DMS53 (cell line): ENCODE measurements at regions not wholly inside any gene's neighbourhood (a gene's known extent, or its start where the extent isn't known, plus 50 kb on each side); places are given as distances from the start of the nearest gene placed in this dataset.

Source experiments
- DNase-seq: peaks from one replicate; lab custom pipeline; 2025; lab: John Stamatoyannopoulos, UW

GRCh38 chr4:153034681-153035080 lies 98.6 kb downstream of the FHDC1 start:
- DNase-seq = no peak

GRCh38 chr4:153036931-153037482 lies 100.9 kb downstream of the FHDC1 start:
- no peak for DNase-seq

- DNase-seq = peak; percentile 93
These were observed 102.6 kb downstream of the FHDC1 start for GRCh38 chr4:153038623-153039311.

- peak; percentile 66 for DNase-seq
These were observed 103.5 kb downstream of the FHDC1 start for GRCh38 chr4:153039542-153040185.

GRCh38 chr4:153040677-153041076 lies 104.6 kb downstream of the FHDC1 start:
- no peak for DNase-seq

GRCh38 chr4:153044036-153044435 lies 107.9 kb downstream of the FHDC1 start:
- DNase-seq = no peak

GRCh38 chr4:153045111-153045982 lies 109.2 kb downstream of the FHDC1 start:
- no peak for DNase-seq

- DNase-seq = no peak
These were observed 122.5 kb downstream of the FHDC1 start for GRCh38 chr4:153058671-153059060.

GRCh38 chr4:153060196-153060595 lies 124.1 kb downstream of the FHDC1 start:
- DNase-seq = no peak

- no peak for DNase-seq
These were observed 125.8 kb downstream of the FHDC1 start for GRCh38 chr4:153061971-153062370.

- no peak for DNase-seq
These were observed 126.6 kb downstream of the FHDC1 start for GRCh38 chr4:153062652-153063168.

GRCh38 chr4:153063490-153063889 lies 127.4 kb downstream of the FHDC1 start:
- DNase-seq = no peak

GRCh38 chr4:153064571-153064970 lies 128.4 kb downstream of the FHDC1 start:
- no peak for DNase-seq

- DNase-seq = no peak
These were observed 129.2 kb downstream of the FHDC1 start for GRCh38 chr4:153065276-153065675.

GRCh38 chr4:153067376-153067775 lies 131.3 kb downstream of the FHDC1 start:
- DNase-seq = peak; percentile 91

GRCh38 chr4:153068751-153069150 lies 132.6 kb downstream of the FHDC1 start:
- DNase-seq = no peak

GRCh38 chr4:153071958-153072598 lies 132.2 kb upstream of the TRIM2 start:
- no peak for DNase-seq

GRCh38 chr4:153072661-153073060 lies 131.6 kb upstream of the TRIM2 start:
- no peak for DNase-seq

GRCh38 chr4:153074486-153074885 lies 129.8 kb upstream of the TRIM2 start:
- DNase-seq = no peak

- DNase-seq = no peak
These were observed 129.2 kb upstream of the TRIM2 start for GRCh38 chr4:153074936-153075630.

GRCh38 chr4:153075836-153076518 lies 128.3 kb upstream of the TRIM2 start:
- no peak for DNase-seq
